GM23338 (cell line): ENCODE measurements at regions not wholly inside any gene's neighbourhood (a gene's known extent, or its start where the extent isn't known, plus 50 kb on each side); places are given as distances from the start of the nearest gene placed in this dataset.

Source experiments
- ATAC-seq: fragments of 200-7000 bp; cut with Tn5 transposase; 3 replicates; pipeline ENCODE4 v1.9.1; 2020
- DNase-seq: peaks from one replicate; pipeline ENCODE4 v3.0.0-alpha.2; 2015; ENCODE audit warnings: low spot score
- H2AFZ ChIP-seq: fragments of 200-600 bp; sonication (generic); 2 replicates; pipeline ENCODE4 v1.8.0; 2016; ENCODE audit warnings: antibody characterized with exemption, mild to moderate bottlenecking, moderate library complexity
- H3F3A ChIP-seq: fragments of 200-600 bp; sonication (generic); replicated peaks from 2 replicates; pipeline ENCODE4 v1.8.0; 2017; ENCODE audit warnings: antibody characterized with exemption, mixed run types, low read depth
- H3K27ac ChIP-seq: fragments of 200-600 bp; sonication (generic); 2 replicates; pipeline ENCODE4 v1.6.1; 2016; ENCODE audit warnings: low read depth
- H3K27me3 ChIP-seq: fragments of 200-600 bp; sonication (generic); 2 replicates; pipeline ENCODE4 v1.8.0; 2016; ENCODE audit warnings: mild to moderate bottlenecking, mixed run types, moderate library complexity; ENCODE audit not compliant: insufficient read depth
- H3K36me3 ChIP-seq: fragments of 200-600 bp; sonication (generic); 2 replicates; pipeline ENCODE4 v1.8.0; 2016; ENCODE audit warnings: mild to moderate bottlenecking; ENCODE audit not compliant: insufficient read depth
- H3K4me1 ChIP-seq: fragments of 200-600 bp; sonication (generic); 2 replicates; pipeline ENCODE4 v1.8.0; 2016; ENCODE audit warnings: mild to moderate bottlenecking, moderate library complexity; ENCODE audit not compliant: insufficient read depth
- H3K4me2 ChIP-seq: fragments of 200-600 bp; sonication (generic); 2 replicates; pipeline ENCODE4 v1.7.1; 2017; ENCODE audit warnings: mixed run types
- H3K4me3 ChIP-seq: fragments of 200-600 bp; sonication (generic); 2 replicates; pipeline ENCODE4 v1.6.1; 2016; ENCODE audit warnings: mixed run types
- H3K79me2 ChIP-seq: fragments of 200-600 bp; sonication (generic); replicated peaks from 2 replicates; pipeline ENCODE4 v1.8.0; 2017; ENCODE audit warnings: mild to moderate bottlenecking; ENCODE audit not compliant: insufficient read depth
- H3K9me2 ChIP-seq: fragments of 200-600 bp; sonication (generic); 2 replicates; pipeline ENCODE4 v1.8.0; 2017; ENCODE audit not compliant: insufficient read depth
- H4K20me1 ChIP-seq: fragments of 200-600 bp; sonication (generic); replicated peaks from 2 replicates; pipeline ENCODE4 v1.8.0; 2017; ENCODE audit warnings: mild to moderate bottlenecking; ENCODE audit not compliant: insufficient read depth
- H3K27ac Mint-ChIP-seq: 2 replicates; pipeline ENCODE4 v1.8.0; 2020; ENCODE audit warnings: inconsistent platforms, mild to moderate bottlenecking, moderate library complexity, mixed read lengths
- H3K27me3 Mint-ChIP-seq: 3 replicates; pipeline ENCODE4 v1.8.0; 2022; ENCODE audit warnings: low read depth, mild to moderate bottlenecking, moderate library complexity, mixed read lengths, inconsistent platforms; ENCODE audit not compliant: insufficient read depth, poor library complexity
- H3K36me3 Mint-ChIP-seq: 3 replicates; pipeline ENCODE4 v1.8.0; 2021; ENCODE audit warnings: low read depth, mild to moderate bottlenecking, inconsistent platforms, moderate library complexity, mixed read lengths
- H3K4me1 Mint-ChIP-seq: 3 replicates; pipeline ENCODE4 v1.8.0; 2020; ENCODE audit warnings: mild to moderate bottlenecking, inconsistent platforms, mixed read lengths
- H3K4me3 Mint-ChIP-seq: 3 replicates; pipeline ENCODE4 v1.8.0; 2021; ENCODE audit warnings: moderate library complexity, mild to moderate bottlenecking, inconsistent platforms, mixed read lengths
- H3K9me3 Mint-ChIP-seq: 3 replicates; pipeline ENCODE4 v1.8.0; 2020; ENCODE audit warnings: moderate library complexity, mild to moderate bottlenecking, inconsistent platforms, mixed read lengths
- ETS1 ChIP-seq: IDR thresholded peaks from 2 replicates; pipeline ENCODE4 v1.6.1; 2016; ENCODE audit warnings: antibody characterized with exemption
- EZH2phosphoT487 ChIP-seq: fragments of 200-600 bp; sonication (generic); IDR thresholded peaks from one replicate; pipeline ENCODE4 v1.8.1; 2018; ENCODE audit warnings: antibody characterized with exemption; ENCODE audit not compliant: unreplicated experiment
- STAT1 ChIP-seq: IDR thresholded peaks from one replicate; pipeline ENCODE4 v1.6.1; 2016; ENCODE audit warnings: antibody characterized with exemption; ENCODE audit not compliant: unreplicated experiment
- ZNF462 ChIP-seq: fragments of 250-450 bp; sonication (Bioruptor Pico); IDR thresholded peaks from 2 replicates; pipeline ENCODE4 v1.5.0; 2020; ENCODE audit warnings: mild to moderate bottlenecking, moderate library complexity

GRCh38 chr3:102302020-102302419 is 132.8 kb upstream of the ZPLD1 start:
- no peak overlapping the region for H3K27ac ChIP-seq
- H4K20me1 ChIP-seq: no peaks in the 10 kb centered on the region
- H3K9me3 Mint-ChIP-seq: no peaks in the 10 kb centered on the region; the same call in 2 of the 3 replicates
- H3K36me3 Mint-ChIP-seq: no peaks in the 10 kb centered on the region
- H3F3A ChIP-seq: no peaks in the 10 kb centered on the region
- TF ChIP-seq ZNF462 (CRISPR knock-in tag): no peak
- H3K4me1 ChIP-seq: no peaks in the 10 kb centered on the region
- H2AFZ ChIP-seq: no peak overlapping the region
- H3K27me3 Mint-ChIP-seq: no peaks in the 10 kb centered on the region
- H3K4me3 ChIP-seq: no peak overlapping the region
- peaks cover 5% of the 10 kb centered on the region; the same call in 1 of the 2 replicates for H3K9me2 ChIP-seq
- no peak overlapping the region for H3K27ac Mint-ChIP-seq
- DNase-seq (no peak), ATAC-seq (no peak)
- H3K4me2 ChIP-seq: no peak overlapping the region
- H3K4me1 Mint-ChIP-seq: peaks cover 12% of the 10 kb centered on the region
- no peaks in the 10 kb centered on the region for H3K27me3 ChIP-seq
- no peaks in the 10 kb centered on the region for H3K79me2 ChIP-seq
- H3K36me3 ChIP-seq: no peaks in the 10 kb centered on the region
- no peak overlapping the region for H3K4me3 Mint-ChIP-seq

GRCh38 chr3:102304550-102304949 is 130.3 kb upstream of the ZPLD1 start:
- H3K4me3 Mint-ChIP-seq: no peak overlapping the region
- no peaks in the 10 kb centered on the region; the same call in 2 of the 3 replicates for H3K9me3 Mint-ChIP-seq
- H3K4me1 Mint-ChIP-seq: peaks cover 16% of the 10 kb centered on the region
- Histone ChIP-seq H3K79me2 (no peaks in the 10 kb centered on the region), H3K4me1 (no peaks in the 10 kb centered on the region), H4K20me1 (no peaks in the 10 kb centered on the region), H3K4me3 (no peak overlapping the region), H3K36me3 (no peaks in the 10 kb centered on the region), H3K27ac (no peak overlapping the region), H3K4me2 (no peak overlapping the region), H3F3A (no peaks in the 10 kb centered on the region), H3K9me2 (peaks cover 16% of the 10 kb centered on the region; the same call in 1 of the 2 replicates), H2AFZ (no peak overlapping the region), H3K27me3 (no peaks in the 10 kb centered on the region)
- ATAC-seq (no peak), DNase-seq (no peak)
- H3K36me3 Mint-ChIP-seq: no peaks in the 10 kb centered on the region
- H3K27me3 Mint-ChIP-seq: peaks cover 4% of the 10 kb centered on the region
- no peak overlapping the region for H3K27ac Mint-ChIP-seq
- TF ChIP-seq EZH2phosphoT487: no peak
- no peak for TF ChIP-seq STAT1
- TF ChIP-seq ETS1: no peak
